ENCODE measurements at regions not wholly inside any gene's neighbourhood (a gene's known extent, or its start where the extent isn't known, plus 50 kb on each side); places are given as distances from the start of the nearest gene placed in this dataset.

GRCh38 chr18:47316924-47317323 lies 65.5 kb upstream of the SKOR2 start:
- no peak overlapping the region for H3K27ac ChIP-seq
- TF ChIP-seq, protein P1, sequence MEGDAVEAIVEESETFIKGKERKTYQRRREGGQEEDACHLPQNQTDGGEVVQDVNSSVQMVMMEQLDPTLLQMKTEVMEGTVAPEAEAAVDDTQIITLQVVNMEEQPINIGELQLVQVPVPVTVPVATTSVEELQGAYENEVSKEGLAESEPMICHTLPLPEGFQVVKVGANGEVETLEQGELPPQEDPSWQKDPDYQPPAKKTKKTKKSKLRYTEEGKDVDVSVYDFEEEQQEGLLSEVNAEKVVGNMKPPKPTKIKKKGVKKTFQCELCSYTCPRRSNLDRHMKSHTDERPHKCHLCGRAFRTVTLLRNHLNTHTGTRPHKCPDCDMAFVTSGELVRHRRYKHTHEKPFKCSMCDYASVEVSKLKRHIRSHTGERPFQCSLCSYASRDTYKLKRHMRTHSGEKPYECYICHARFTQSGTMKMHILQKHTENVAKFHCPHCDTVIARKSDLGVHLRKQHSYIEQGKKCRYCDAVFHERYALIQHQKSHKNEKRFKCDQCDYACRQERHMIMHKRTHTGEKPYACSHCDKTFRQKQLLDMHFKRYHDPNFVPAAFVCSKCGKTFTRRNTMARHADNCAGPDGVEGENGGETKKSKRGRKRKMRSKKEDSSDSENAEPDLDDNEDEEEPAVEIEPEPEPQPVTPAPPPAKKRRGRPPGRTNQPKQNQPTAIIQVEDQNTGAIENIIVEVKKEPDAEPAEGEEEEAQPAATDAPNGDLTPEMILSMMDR (IDR thresholded peaks at IDR 0.05) = no peak
- no peak for TF ChIP-seq ZFX (IDR thresholded peaks at IDR 0.05; ENCODE audit: borderline replicate concordance)

DNA sequence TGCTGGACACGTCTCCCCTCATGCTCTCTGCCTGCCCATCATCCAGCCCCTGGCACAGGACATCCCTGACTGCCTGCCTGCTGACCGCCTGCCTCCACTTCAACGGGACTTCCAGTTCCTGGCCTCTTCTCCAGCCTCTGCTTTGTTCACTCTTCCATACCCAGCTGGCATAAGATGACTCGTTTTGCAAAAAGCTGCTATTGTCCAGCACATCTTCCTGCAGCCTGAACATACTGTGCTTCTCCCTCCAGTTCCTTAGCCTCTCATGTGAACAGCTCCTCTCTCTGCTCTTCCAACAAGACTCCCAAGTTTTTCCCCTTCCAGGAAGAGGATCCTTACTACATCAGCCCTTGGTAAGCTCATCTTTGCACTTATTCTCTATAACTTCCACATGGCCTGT lies 62.4 kb upstream of the SKOR2 start:
- no peak overlapping the region for H3K27ac ChIP-seq
- TF ChIP-seq ZFX (IDR thresholded peaks at IDR 0.05; ENCODE audit: borderline replicate concordance) = no peak
- TF ChIP-seq, protein P1 (IDR thresholded peaks at IDR 0.05) = no peak

GRCh38 chr18:47311585-47311984 lies 60.1 kb upstream of the SKOR2 start:
- no peak overlapping the region for H3K27ac ChIP-seq
- no peak for TF ChIP-seq ZFX (IDR thresholded peaks at IDR 0.05; ENCODE audit: borderline replicate concordance)
- TF ChIP-seq, protein P1 (IDR thresholded peaks at IDR 0.05) = no peak
